Panc1 (cell line): ENCODE measurements at regions not wholly inside any gene's neighbourhood (a gene's known extent, or its start where the extent isn't known, plus 50 kb on each side); places are given as distances from the start of the nearest gene placed in this dataset.

Experiments
- ATAC-seq: fragments of 200-7000 bp; cut with Tn5 transposase; 2 replicates; pipeline ENCODE4 v1.9.1; 2020; ENCODE audit warnings: mild to moderate bottlenecking, moderate library complexity
- BruUV-seq: library from RNA; stranded (reverse); fragments of 400-500 nt; replicated peaks from 2 replicates; lab custom pipeline; 2021; lab: Mats Ljungman, UMichigan
- CTCF ChIA-PET: fragments of 300-600 bp; sonication (Branson Sonifier 250); formaldehyde crosslinking; loops from one replicate; lab custom pipeline; 2022; ENCODE audit warnings: antibody characterized with exemption; lab: Charles Lee
- POLR2A ChIA-PET: fragments of 300-600 bp; sonication (Branson Sonifier 250); formaldehyde crosslinking; loops from one replicate; lab custom pipeline; 2022; ENCODE audit warnings: antibody characterized with exemption; lab: Charles Lee
- DNase-seq: peaks from one replicate; pipeline ENCODE4 v3.0.0-alpha.2; 2010; ENCODE audit warnings: low read depth, low spot score
- H3K27ac ChIP-seq: 2 replicates; pipeline ENCODE4 v1.5.1; 2011; ENCODE audit warnings: mild to moderate bottlenecking, low read length, inconsistent platforms
- H3K27me3 ChIP-seq: fragments of 200-500 bp; sonication (Bioruptor generic); 2 replicates; pipeline ENCODE4 v1.6.0; 2014; ENCODE audit warnings: low read length, inconsistent platforms; ENCODE audit not compliant: control insufficient read depth, insufficient read depth
- H3K36me3 ChIP-seq: fragments of 200-500 bp; sonication (Bioruptor generic); 2 replicates; pipeline ENCODE4 v1.5.1; 2014; ENCODE audit warnings: inconsistent platforms, mild to moderate bottlenecking, low read length, moderate library complexity; ENCODE audit not compliant: control insufficient read depth, insufficient read depth
- H3K4me1 ChIP-seq: 2 replicates; pipeline ENCODE4 v1.5.1; 2011; ENCODE audit warnings: inconsistent platforms, mild to moderate bottlenecking, low read length, moderate library complexity; ENCODE audit not compliant: control insufficient read depth, insufficient read depth
- H3K4me3 ChIP-seq, 2 experiments: 2 replicates each; pipeline ENCODE4 v1.5.1; 2011 to 2012; ENCODE audit warnings: low read depth in 2 of 2, low read length in 2 of 2, mild to moderate bottlenecking in 2 of 2, inconsistent platforms in 1 of 2, moderate library complexity in 1 of 2
- H3K9me3 ChIP-seq: fragments of 200-500 bp; sonication (Bioruptor generic); 2 replicates; pipeline ENCODE4 v1.5.1; 2014; ENCODE audit warnings: low read depth, mild to moderate bottlenecking, inconsistent platforms, low read length, moderate library complexity; ENCODE audit not compliant: control insufficient read depth, insufficient read depth
- CTCF ChIP-seq: fragments of 450-650 bp; IDR thresholded peaks from 2 replicates; pipeline ENCODE4 v1.5.1; 2017; ENCODE audit warnings: mild to moderate bottlenecking
- POLR2AphosphoS5 ChIP-seq: IDR thresholded peaks from 2 replicates; pipeline ENCODE4 v1.6.1; 2012; ENCODE audit warnings: mild to moderate bottlenecking, low read depth, low read length, moderate library complexity
- REST ChIP-seq, 2 experiments: IDR thresholded peaks; 2 replicates each; pipeline ENCODE4 v1.6.1; 2011 to 2012; ENCODE audit warnings: low read depth in 2 of 2, control low read depth in 1 of 2, low read length in 1 of 2, mild to moderate bottlenecking in 1 of 2, moderate library complexity in 1 of 2; ENCODE audit not compliant: insufficient read depth in 1 of 2
- SIN3A ChIP-seq: IDR thresholded peaks from 2 replicates; pipeline ENCODE4 v1.6.1; 2012; ENCODE audit warnings: low read depth, mild to moderate bottlenecking, low read length, moderate library complexity, borderline replicate concordance; ENCODE audit not compliant: insufficient read depth
- TCF7L2 ChIP-seq: IDR thresholded peaks from 2 replicates; pipeline ENCODE4 v1.6.1; 2011; ENCODE audit warnings: mild to moderate bottlenecking, low read depth, low read length, inconsistent platforms
- in situ Hi-C: cut with HindIII; loops from 2 replicates; pipeline ENCODE4 v1.10.0; 2016; ENCODE audit warnings: low sequenced_read_pairs, low pct_unique_long_range_greater_than_20kb
- intact Hi-C: fragments of 100-400 bp; cut with micrococcal nuclease; formaldehyde crosslinking; loops from one replicate; pipeline ENCODE4 v1.10.0; 2022; ENCODE audit not compliant: unreplicated experiment

- Histone ChIP-seq H3K27me3 (no peaks in the 10 kb centered on the region), H3K9me3 (no peaks in the 10 kb centered on the region), H3K27ac (no peak overlapping the region), H3K36me3 (no peaks in the 10 kb centered on the region), H3K4me3 (no peak overlapping the region), H3K4me1 (no peaks in the 10 kb centered on the region)
- CTCF ChIA-PET = no interaction called here
- TF ChIP-seq SIN3A (no peak), CTCF (no peak), TCF7L2 (no peak), POLR2AphosphoS5 (no peak), REST (IDR thresholded peaks at IDR 0.05; ENCODE audit: insufficient read depth in 1 of 2, low read depth in 2 of 2, low read length in 1 of 2) (no peak)
- POLR2A ChIA-PET = no interaction called here
- ATAC-seq (no peak), DNase-seq (no peak)
- in situ Hi-C loops (no loop called here), intact Hi-C loops (no loop called here)
- no TSS peak for BruUV-seq
Measured at GRCh38 chr2:123091471-123091870, 933.6 kb upstream of the CNTNAP5 start.

DNA sequence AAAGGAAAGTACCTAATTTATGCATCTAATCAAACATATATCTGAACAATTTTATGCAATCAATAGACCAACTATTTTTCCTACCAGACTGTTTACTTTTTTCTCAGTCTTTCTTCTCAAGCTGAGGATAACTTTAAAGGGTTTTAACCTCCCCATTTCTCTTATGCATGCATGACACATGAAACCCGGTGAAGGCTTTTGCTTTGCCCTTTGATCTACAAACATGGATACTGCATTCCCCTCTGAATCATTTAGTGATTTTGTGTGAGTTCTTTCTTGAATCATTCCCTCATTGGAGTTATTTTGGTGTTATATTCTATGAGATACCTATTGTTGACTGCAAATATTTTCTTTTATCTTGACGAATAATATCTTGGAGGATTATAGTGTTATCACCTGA is 931.9 kb upstream of the CNTNAP5 start:
- Histone ChIP-seq H3K4me1 (no peaks in the 10 kb centered on the region), H3K36me3 (no peaks in the 10 kb centered on the region), H3K4me3 (no peak overlapping the region), H3K9me3 (no peaks in the 10 kb centered on the region), H3K27me3 (no peaks in the 10 kb centered on the region), H3K27ac (no peak overlapping the region)
- intact Hi-C loops = no loop called here
- ATAC-seq (no peak), DNase-seq (no peak)
- in situ Hi-C loops = no loop called here
- ChIA-PET CTCF (no interaction called here), POLR2A (no interaction called here)
- no TSS peak for BruUV-seq
- no peak for TF ChIP-seq TCF7L2
- no peak for TF ChIP-seq CTCF
- no peak for TF ChIP-seq POLR2AphosphoS5
- TF ChIP-seq SIN3A = no peak
- no peak for TF ChIP-seq REST (IDR thresholded peaks at IDR 0.05; ENCODE audit: insufficient read depth in 1 of 2, low read depth in 2 of 2, low read length in 1 of 2)
